Stimulated activated naive CD8-positive, alpha-beta T cell treated with anti-CD3 and anti-CD28 coated beads, Interleukin-15, amount 100 ng/mL, for 72 hours (primary cell): ENCODE measurements at regions not wholly inside any gene's neighbourhood (a gene's known extent, or its start where the extent isn't known, plus 50 kb on each side); places are given as distances from the start of the nearest gene placed in this dataset.

Experiments
- ATAC-seq: fragments of 150-1000 bp; cut with Tn5 transposase; 2 replicates; pipeline ENCODE4 v1.10.0; 2021; ENCODE audit warnings: mild to moderate bottlenecking, moderate library complexity
- DNase-seq, 2 donors: peaks; one replicate each; pipeline ENCODE4 v3.0.0; 2021 to 2022
- H3K27ac Mint-ChIP-seq, 2 donors: one replicate each; pipeline ENCODE4 v1.8.0; 2022; ENCODE audit warnings: mild to moderate bottlenecking in 2 of 2, mixed read lengths in 2 of 2, moderate library complexity in 2 of 2
- H3K27me3 Mint-ChIP-seq: one replicate; pipeline ENCODE4 v1.8.0; 2022; ENCODE audit warnings: mixed read lengths
- H3K4me1 Mint-ChIP-seq: one replicate; pipeline ENCODE4 v1.8.0; 2022; ENCODE audit warnings: mild to moderate bottlenecking, mixed read lengths
- H3K4me3 Mint-ChIP-seq, 2 donors: one replicate each; pipeline ENCODE4 v1.8.0; 2022; ENCODE audit warnings: mild to moderate bottlenecking in 2 of 2, mixed read lengths in 2 of 2, moderate library complexity in 1 of 2
- H3K9me3 Mint-ChIP-seq, 2 donors: one replicate each; pipeline ENCODE4 v1.8.0; 2022; ENCODE audit warnings: mixed read lengths in 2 of 2

DNA sequence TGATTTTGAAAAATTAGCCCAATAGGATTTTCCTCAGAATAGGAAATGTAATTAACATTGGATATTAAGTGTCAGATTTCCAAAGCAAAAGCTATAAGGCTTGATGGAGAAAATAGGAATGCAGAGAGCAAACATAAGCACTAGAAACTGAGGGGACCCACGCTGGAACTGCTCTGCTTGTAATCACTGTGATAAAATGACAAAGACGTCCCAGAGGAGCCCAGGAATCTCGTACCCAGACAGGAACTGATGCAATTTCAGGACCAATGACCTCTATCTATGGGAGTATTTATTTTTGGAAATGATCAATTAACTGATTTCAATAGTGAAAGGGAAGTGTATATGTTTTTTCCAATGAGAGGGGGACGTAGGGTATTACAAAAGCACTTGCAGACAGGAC lies 714.5 kb upstream of the WWC1 start:
- DNase-seq (no peak), ATAC-seq (no peak)
- H3K4me1 Mint-ChIP-seq: peaks cover 7% of the 10 kb centered on the region
- no peak overlapping the region for H3K27ac Mint-ChIP-seq
- peaks cover 46% of the 10 kb centered on the region for H3K27me3 Mint-ChIP-seq
- no peak overlapping the region for H3K4me3 Mint-ChIP-seq
- peaks cover 0 to 2% of the 10 kb centered on the region in 2 donors for H3K9me3 Mint-ChIP-seq

GRCh38 chr5:167577616-167578015 lies 713.8 kb upstream of the WWC1 start:
- H3K4me3 Mint-ChIP-seq: no peak overlapping the region
- ATAC-seq (no peak), DNase-seq (no peak)
- H3K27ac Mint-ChIP-seq: no peak overlapping the region
- peaks cover 46% of the 10 kb centered on the region for H3K27me3 Mint-ChIP-seq
- no peaks in the 10 kb centered on the region for H3K9me3 Mint-ChIP-seq
- H3K4me1 Mint-ChIP-seq: peaks cover 7% of the 10 kb centered on the region

GRCh38 chr5:167578977-167579692 lies 712.3 kb upstream of the WWC1 start:
- no peak overlapping the region for H3K4me3 Mint-ChIP-seq

GRCh38 chr5:167579693-167580055 lies 711.8 kb upstream of the WWC1 start:
- no peak for ATAC-seq
- no peak overlapping the region for H3K27ac Mint-ChIP-seq
- peaks cover 0 to 4% of the 10 kb centered on the region in 2 donors for H3K9me3 Mint-ChIP-seq
- H3K27me3 Mint-ChIP-seq: peaks cover 29% of the 10 kb centered on the region
- no peak overlapping the region for H3K4me3 Mint-ChIP-seq
- no peaks in the 10 kb centered on the region for H3K4me1 Mint-ChIP-seq
- DNase-seq: no peak

More at GRCh38 chr5:167578977-167579692, 712.3 kb upstream of the WWC1 start:
- no peak overlapping the region for H3K27ac Mint-ChIP-seq
- peaks cover 34% of the 10 kb centered on the region for H3K27me3 Mint-ChIP-seq
- no peaks in the 10 kb centered on the region for H3K4me1 Mint-ChIP-seq
- DNase-seq: no peak
- peaks cover 0 to 4% of the 10 kb centered on the region in 2 donors for H3K9me3 Mint-ChIP-seq
- no peak for ATAC-seq

DNA sequence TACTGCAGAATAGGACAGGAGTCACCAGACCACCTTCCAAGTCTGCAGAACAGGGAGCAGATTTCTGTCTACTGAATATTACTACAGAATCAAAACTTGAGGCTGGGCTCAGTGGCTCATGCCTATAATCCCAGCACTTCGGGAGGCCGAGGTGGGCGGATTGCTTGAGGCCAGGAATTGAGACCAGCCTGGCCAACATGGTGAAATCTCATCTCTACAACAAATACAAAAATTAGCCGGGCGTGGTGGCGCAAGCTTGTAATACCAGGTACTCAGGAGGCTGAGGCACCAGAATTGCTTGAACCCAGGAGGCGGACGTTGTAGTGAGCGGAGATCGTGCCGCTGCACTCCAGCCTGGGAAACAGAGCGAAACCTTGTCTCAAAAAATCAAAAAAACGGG lies 710.8 kb upstream of the WWC1 start:
- peaks cover 20% of the 10 kb centered on the region for H3K27me3 Mint-ChIP-seq
- peaks cover 0 to 4% of the 10 kb centered on the region in 2 donors for H3K9me3 Mint-ChIP-seq
- no peaks in the 10 kb centered on the region for H3K4me1 Mint-ChIP-seq
- DNase-seq: no peak
- no peak overlapping the region for H3K27ac Mint-ChIP-seq
- no peak for ATAC-seq
- no peak overlapping the region for H3K4me3 Mint-ChIP-seq

DNA sequence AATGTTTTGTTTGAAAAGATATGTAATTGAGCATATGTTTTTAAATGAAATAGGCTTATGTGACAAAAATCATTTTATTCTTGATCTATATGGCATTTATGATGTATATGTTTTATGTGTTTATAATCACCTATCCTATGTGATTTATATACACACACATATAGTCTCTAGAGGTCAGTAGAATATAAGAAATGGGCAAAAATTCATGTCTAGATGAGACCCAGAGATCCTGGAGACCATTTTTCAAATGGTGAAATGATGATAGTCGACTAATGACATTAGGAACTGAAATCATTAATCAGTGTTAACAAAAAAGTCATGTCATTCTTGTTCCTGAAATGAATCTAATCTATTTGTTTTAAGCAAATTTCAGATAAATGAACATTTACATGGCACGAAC lies 709.2 kb upstream of the WWC1 start:
- Mint-ChIP-seq H3K4me3 (no peak overlapping the region), H3K27me3 (peaks cover 8% of the 10 kb centered on the region), H3K9me3 (peaks cover 0 to 4% of the 10 kb centered on the region in 2 donors), H3K4me1 (no peaks in the 10 kb centered on the region), H3K27ac (no peak overlapping the region)
- ATAC-seq (no peak), DNase-seq (no peak)

GRCh38 chr5:167582886-167583285 lies 708.6 kb upstream of the WWC1 start:
- H3K4me1 Mint-ChIP-seq: no peaks in the 10 kb centered on the region
- DNase-seq: no peak

GRCh38 chr5:167585184-167585583 lies 706.3 kb upstream of the WWC1 start:
- no peaks in the 10 kb centered on the region for H3K4me1 Mint-ChIP-seq
- H3K9me3 Mint-ChIP-seq: peaks cover 0 to 4% of the 10 kb centered on the region in 2 donors
- no peak overlapping the region for H3K4me3 Mint-ChIP-seq
- H3K27ac Mint-ChIP-seq: no peak overlapping the region
- H3K27me3 Mint-ChIP-seq: no peaks in the 10 kb centered on the region
- ATAC-seq: no peak
- no peak for DNase-seq

More at GRCh38 chr5:167582886-167583285, 708.6 kb upstream of the WWC1 start:
- ATAC-seq: no peak
- peaks cover 0 to 4% of the 10 kb centered on the region in 2 donors for H3K9me3 Mint-ChIP-seq
- H3K4me3 Mint-ChIP-seq: no peak overlapping the region
- H3K27ac Mint-ChIP-seq: no peak overlapping the region
- peaks cover 2% of the 10 kb centered on the region for H3K27me3 Mint-ChIP-seq

GRCh38 chr5:167587772-167588437 lies 703.5 kb upstream of the WWC1 start:
- peaks cover 0 to 4% of the 10 kb centered on the region in 2 donors for H3K9me3 Mint-ChIP-seq
- no peak for ATAC-seq
- H3K27ac Mint-ChIP-seq: no peak overlapping the region
- H3K4me3 Mint-ChIP-seq: no peak overlapping the region
- no peak for DNase-seq
- H3K4me1 Mint-ChIP-seq: no peaks in the 10 kb centered on the region
- H3K27me3 Mint-ChIP-seq: no peaks in the 10 kb centered on the region

GRCh38 chr5:167592114-167592513 lies 699.3 kb upstream of the WWC1 start:
- Mint-ChIP-seq H3K4me3 (no peak overlapping the region), H3K9me3 (no peaks in the 10 kb centered on the region), H3K27ac (no peak overlapping the region), H3K4me1 (no peaks in the 10 kb centered on the region), H3K27me3 (no peaks in the 10 kb centered on the region)
- DNase-seq (no peak), ATAC-seq (no peak)

GRCh38 chr5:167593329-167594060 lies 698.0 kb upstream of the WWC1 start:
- DNase-seq (no peak), ATAC-seq (no peak)
- H3K4me3 Mint-ChIP-seq: no peak overlapping the region
- no peaks in the 10 kb centered on the region for H3K9me3 Mint-ChIP-seq
- H3K4me1 Mint-ChIP-seq: no peaks in the 10 kb centered on the region
- no peak overlapping the region for H3K27ac Mint-ChIP-seq
- H3K27me3 Mint-ChIP-seq: no peaks in the 10 kb centered on the region

DNA sequence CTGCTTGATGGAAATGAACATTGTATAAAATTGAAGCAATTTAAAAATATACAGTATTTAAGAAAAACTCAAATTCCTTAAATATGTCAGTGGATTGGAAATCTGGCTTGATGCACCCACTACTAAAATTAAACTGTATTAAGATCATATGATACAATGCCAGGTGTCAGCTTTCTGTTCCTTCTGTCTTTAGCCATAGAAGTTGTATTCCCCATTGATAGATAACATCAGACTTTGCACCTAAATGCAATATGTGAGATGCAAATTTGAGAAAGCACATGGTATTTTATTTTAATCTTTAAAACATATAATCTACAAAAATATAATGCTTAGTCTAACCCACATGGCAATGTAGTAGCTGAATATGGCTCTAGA lies 697.4 kb upstream of the WWC1 start:
- DNase-seq: no peak

GRCh38 chr5:167594750-167595149 lies 696.7 kb upstream of the WWC1 start:
- H3K4me3 Mint-ChIP-seq: no peak overlapping the region
- ATAC-seq (no peak), DNase-seq (no peak)
- no peaks in the 10 kb centered on the region for H3K9me3 Mint-ChIP-seq
- H3K27me3 Mint-ChIP-seq: no peaks in the 10 kb centered on the region
- no peaks in the 10 kb centered on the region for H3K4me1 Mint-ChIP-seq
- no peak overlapping the region for H3K27ac Mint-ChIP-seq

More for the DNA sequence above, 697.4 kb upstream of the WWC1 start:
- ATAC-seq: no peak
- Mint-ChIP-seq H3K4me1 (no peaks in the 10 kb centered on the region), H3K9me3 (no peaks in the 10 kb centered on the region), H3K27ac (no peak overlapping the region), H3K4me3 (no peak overlapping the region), H3K27me3 (no peaks in the 10 kb centered on the region)

DNA sequence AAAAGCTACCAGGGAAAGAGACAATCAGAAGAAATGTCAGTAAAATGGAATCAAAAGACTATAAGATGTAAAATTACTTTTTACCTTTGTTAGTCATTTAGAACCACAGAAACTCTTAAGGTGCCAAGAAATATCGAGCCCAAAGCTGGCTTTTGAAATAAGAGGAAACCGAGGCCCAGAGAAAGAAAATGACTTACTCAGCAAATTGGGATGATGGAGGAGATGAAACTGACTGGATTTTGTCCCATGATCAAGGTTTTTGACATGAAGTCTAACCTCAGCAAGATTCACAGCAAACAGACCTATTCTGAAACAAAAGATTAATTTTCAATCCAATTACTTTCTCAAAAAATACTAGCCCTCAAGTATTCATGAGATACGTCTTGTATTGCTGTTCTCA lies 696.2 kb upstream of the WWC1 start:
- ATAC-seq (no peak), DNase-seq (no peak)
- no peaks in the 10 kb centered on the region for H3K4me1 Mint-ChIP-seq
- no peak overlapping the region for H3K27ac Mint-ChIP-seq
- no peaks in the 10 kb centered on the region for H3K27me3 Mint-ChIP-seq
- no peak overlapping the region for H3K4me3 Mint-ChIP-seq
- no peaks in the 10 kb centered on the region for H3K9me3 Mint-ChIP-seq

GRCh38 chr5:167598166-167598565 lies 693.3 kb upstream of the WWC1 start:
- DNase-seq (no peak), ATAC-seq (no peak)
- no peaks in the 10 kb centered on the region for H3K27me3 Mint-ChIP-seq
- no peaks in the 10 kb centered on the region for H3K4me1 Mint-ChIP-seq
- H3K9me3 Mint-ChIP-seq: no peaks in the 10 kb centered on the region
- H3K4me3 Mint-ChIP-seq: no peak overlapping the region
- H3K27ac Mint-ChIP-seq: no peak overlapping the region

- no peaks in the 10 kb centered on the region for H3K4me1 Mint-ChIP-seq
- no peaks in the 10 kb centered on the region for H3K27me3 Mint-ChIP-seq
- no peak for DNase-seq
- no peak overlapping the region for H3K4me3 Mint-ChIP-seq
- no peaks in the 10 kb centered on the region for H3K9me3 Mint-ChIP-seq
- ATAC-seq: no peak
- no peak overlapping the region for H3K27ac Mint-ChIP-seq
Observed at GRCh38 chr5:167602067-167602466, 689.4 kb upstream of the WWC1 start.
